H9 (cell line): ENCODE measurements at regions not wholly inside any gene's neighbourhood (a gene's known extent, or its start where the extent isn't known, plus 50 kb on each side); places are given as distances from the start of the nearest gene placed in this dataset.

ENCODE experiments used
- DNase-seq: peaks from one replicate; pipeline ENCODE4 v3.0.0-alpha.2; 2017
- H2AFZ ChIP-seq: one replicate; pipeline ENCODE4 v1.6.1; 2013; ENCODE audit warnings: mild to moderate bottlenecking, low read length, control low read depth, moderate library complexity
- H2AK5ac ChIP-seq: 2 replicates; pipeline ENCODE4 v1.6.1; 2013; ENCODE audit warnings: low read length, control low read depth, mixed read lengths; ENCODE audit not compliant: insufficient read length
- H2BK120ac ChIP-seq: one replicate; pipeline ENCODE4 v1.6.1; 2013; ENCODE audit warnings: low read depth, mild to moderate bottlenecking, low read length, control low read depth, inconsistent platforms; ENCODE audit not compliant: poor library complexity, severe bottlenecking
- H2BK12ac ChIP-seq: 2 replicates; pipeline ENCODE4 v1.6.1; 2013; ENCODE audit warnings: low read length, control low read depth, mixed read lengths, low read depth; ENCODE audit not compliant: insufficient read length
- H2BK15ac ChIP-seq: 2 replicates; pipeline ENCODE4 v1.6.1; 2013; ENCODE audit warnings: low read depth, low read length, control low read depth
- H2BK20ac ChIP-seq: one replicate; pipeline ENCODE4 v1.6.1; 2013; ENCODE audit warnings: low read depth, mild to moderate bottlenecking, low read length, control low read depth, inconsistent platforms; ENCODE audit not compliant: poor library complexity, severe bottlenecking
- H2BK5ac ChIP-seq: 2 replicates; pipeline ENCODE4 v1.6.1; 2013; ENCODE audit warnings: low read length, control low read depth, mixed read lengths; ENCODE audit not compliant: insufficient read length
- H3K14ac ChIP-seq: 2 replicates; pipeline ENCODE4 v1.6.1; 2013; ENCODE audit warnings: low read length, control low read depth; ENCODE audit not compliant: insufficient read depth
- H3K18ac ChIP-seq: 2 replicates; pipeline ENCODE4 v1.6.1; 2013; ENCODE audit warnings: low read depth, mild to moderate bottlenecking, mixed read lengths, low read length, control low read depth; ENCODE audit not compliant: insufficient read length
- H3K23ac ChIP-seq: 2 replicates; pipeline ENCODE4 v1.6.1; 2013; ENCODE audit warnings: low read length, control low read depth, mixed read lengths, low read depth; ENCODE audit not compliant: insufficient read length
- H3K23me2 ChIP-seq: 2 replicates; pipeline ENCODE4 v1.6.1; 2013; ENCODE audit warnings: low read depth, mild to moderate bottlenecking, mixed read lengths, low read length, control low read depth; ENCODE audit not compliant: insufficient read length, poor library complexity, severe bottlenecking
- H3K27ac ChIP-seq: 2 replicates; pipeline ENCODE4 v1.5.1; 2013; ENCODE audit warnings: low read length, control low read depth, mixed read lengths, low read depth; ENCODE audit not compliant: insufficient read length
- H3K27me3 ChIP-seq: 2 replicates; pipeline ENCODE4 v1.6.1; 2013; ENCODE audit warnings: low read length, control low read depth, inconsistent platforms; ENCODE audit not compliant: insufficient read depth
- H3K4ac ChIP-seq: 2 replicates; pipeline ENCODE4 v1.6.1; 2013; ENCODE audit warnings: low read depth, mild to moderate bottlenecking, control low read depth, inconsistent platforms, low read length, moderate library complexity
- H3K4me1 ChIP-seq: 2 replicates; pipeline ENCODE4 v1.6.1; 2013; ENCODE audit warnings: low read length, control low read depth, inconsistent platforms; ENCODE audit not compliant: insufficient read depth
- H3K4me2 ChIP-seq: 2 replicates; pipeline ENCODE4 v1.6.1; 2013; ENCODE audit warnings: low read length, control low read depth, mixed read lengths; ENCODE audit not compliant: insufficient read length, insufficient read depth
- H3K56ac ChIP-seq: 2 replicates; pipeline ENCODE4 v1.6.1; 2013; ENCODE audit warnings: low read depth, mild to moderate bottlenecking, mixed read lengths, low read length, control low read depth; ENCODE audit not compliant: insufficient read length
- H3K79me1 ChIP-seq: 2 replicates; pipeline ENCODE4 v1.6.1; 2013; ENCODE audit warnings: low read depth, mild to moderate bottlenecking, moderate library complexity, low read length, control low read depth, inconsistent platforms; ENCODE audit not compliant: insufficient read depth, poor library complexity, severe bottlenecking
- H3K79me2 ChIP-seq: 2 replicates; pipeline ENCODE4 v1.6.1; 2013; ENCODE audit warnings: low read length, control low read depth, inconsistent platforms; ENCODE audit not compliant: insufficient read depth
- H3K9ac ChIP-seq: 2 replicates; pipeline ENCODE4 v1.6.1; 2013; ENCODE audit warnings: low read length, control low read depth, mixed read lengths; ENCODE audit not compliant: insufficient read length; ENCODE audit errors: extremely low read depth
- H3K9me3 ChIP-seq: one replicate; pipeline ENCODE4 v1.6.1; 2013; ENCODE audit warnings: low read depth, low read length, inconsistent platforms; ENCODE audit not compliant: control insufficient read depth
- H3T11ph ChIP-seq: one replicate; pipeline ENCODE4 v1.6.1; 2013; ENCODE audit warnings: mild to moderate bottlenecking, low read length, control low read depth, inconsistent platforms
- H4K20me1 ChIP-seq: one replicate; pipeline ENCODE4 v1.6.1; 2013; ENCODE audit not compliant: control insufficient read depth, insufficient read length, insufficient read depth
- H4K5ac ChIP-seq: 2 replicates; pipeline ENCODE4 v1.6.1; 2013; ENCODE audit warnings: low read depth, mild to moderate bottlenecking, mixed read lengths, low read length, control low read depth; ENCODE audit not compliant: insufficient read length
- H4K8ac ChIP-seq: replicated peaks from 2 replicates; pipeline ENCODE4 v1.6.1; 2013; ENCODE audit warnings: low read length, control low read depth, mixed read lengths, low read depth; ENCODE audit not compliant: insufficient read length
- H4K91ac ChIP-seq: 2 replicates; pipeline ENCODE4 v1.6.1; 2013; ENCODE audit warnings: low read depth, mild to moderate bottlenecking, moderate library complexity, mixed read lengths, low read length, control low read depth; ENCODE audit not compliant: insufficient read length
- H3K27ac Mint-ChIP-seq, 3 experiments: 2 replicates in 2 of 3; 3 replicates in 1 of 3; pipeline ENCODE4 v1.8.0; 2020 to 2021; ENCODE audit warnings: mixed read lengths in 3 of 3, mild to moderate bottlenecking in 1 of 3, moderate library complexity in 1 of 3
- H3K27me3 Mint-ChIP-seq: 2 replicates; pipeline ENCODE4 v1.8.0; 2021; ENCODE audit warnings: low read depth, mild to moderate bottlenecking, moderate library complexity, mixed read lengths
- H3K36me3 Mint-ChIP-seq, 3 experiments: 2 replicates in 2 of 3; 3 replicates in 1 of 3; pipeline ENCODE4 v1.8.0; 2020 to 2021; ENCODE audit warnings: low read depth in 3 of 3, mixed read lengths in 3 of 3; ENCODE audit not compliant: insufficient read depth in 1 of 3
- H3K4me1 Mint-ChIP-seq, 2 experiments: 2 replicates each; pipeline ENCODE4 v1.8.0; 2020; ENCODE audit warnings: mixed read lengths in 2 of 2
- H3K4me3 Mint-ChIP-seq, 2 experiments: 2 replicates in 1 of 2; 3 replicates in 1 of 2; pipeline ENCODE4 v1.8.0; 2020 to 2021; ENCODE audit warnings: mild to moderate bottlenecking in 2 of 2, mixed read lengths in 2 of 2, moderate library complexity in 1 of 2
- H3K9me3 Mint-ChIP-seq, 2 experiments: 2 replicates in 1 of 2; 3 replicates in 1 of 2; pipeline ENCODE4 v1.8.0; 2020; ENCODE audit warnings: mild to moderate bottlenecking in 2 of 2, mixed read lengths in 2 of 2, moderate library complexity in 1 of 2
- WGBS: extraction: QIAGEN DNeasy Blood & Tissue Kit; methylation state at CpG from one replicate; pipeline ENCODE4 v1.1.7; 2013; ENCODE audit warnings: missing lambda C conversion rate, low lambda C conversion rate, mixed read lengths; ENCODE audit not compliant: insufficient read length; ENCODE audit errors: extremely low coverage; 5-methylcytosine and 5-hydroxymethylcytosine counted together
- TF ChIP-seq, protein P1 (sequence below): fragments of 200-600 bp; sonication (generic); conservative IDR thresholded peaks from 3 replicates; pipeline ENCODE4 v1.8.0; 2021; ENCODE audit warnings: antibody characterized with exemption, mild to moderate bottlenecking

DNA sequence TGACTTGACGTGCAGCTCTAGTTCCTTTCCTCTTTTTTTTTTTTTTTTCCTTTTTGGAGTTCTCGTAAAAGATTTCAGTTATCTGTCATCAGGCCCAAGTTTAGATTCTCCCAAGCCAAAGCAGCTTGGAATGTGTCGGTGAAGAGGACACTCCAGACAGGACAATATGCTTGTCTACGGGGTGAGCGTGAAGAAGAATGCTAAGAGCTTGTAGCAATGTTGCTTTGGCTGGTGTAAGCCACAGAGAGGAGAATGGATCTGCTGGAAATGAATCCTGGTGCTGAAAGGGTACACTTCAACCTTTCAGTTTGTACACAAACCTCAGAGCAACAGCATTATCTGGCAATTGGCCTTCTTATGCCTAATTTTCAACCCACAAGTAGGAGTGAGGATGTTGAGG, 92.4 kb downstream of the ISL1 start:
- no peak overlapping the region for H3K4me3 Mint-ChIP-seq
- Histone ChIP-seq H3K79me1 (no peaks in the 10 kb centered on the region), H2BK5ac (no peak overlapping the region), H3K4me1 (no peaks in the 10 kb centered on the region), H3K9me3 (no peaks in the 10 kb centered on the region), H2AK5ac (no peak overlapping the region), H2BK15ac (no peak overlapping the region), H3K27me3 (no peaks in the 10 kb centered on the region), H4K8ac (no peak overlapping the region), H3K14ac (no peak overlapping the region), H3K4ac (no peak overlapping the region), H2BK20ac (no peak overlapping the region), H3T11ph (no peak overlapping the region), H3K23ac (no peak overlapping the region), H3K9ac (no peak overlapping the region), H3K18ac (no peak overlapping the region), H2BK12ac (no peak overlapping the region), H2BK120ac (no peak overlapping the region), H2AFZ (no peak overlapping the region), H4K20me1 (no peaks in the 10 kb centered on the region), H4K91ac (no peak overlapping the region), H3K23me2 (no peaks in the 10 kb centered on the region), H3K79me2 (no peaks in the 10 kb centered on the region), H3K27ac (no peak overlapping the region), H3K4me2 (no peak overlapping the region), H3K56ac (no peak overlapping the region), H4K5ac (no peak overlapping the region)
- no peaks in the 10 kb centered on the region for H3K36me3 Mint-ChIP-seq
- no peaks in the 10 kb centered on the region for H3K9me3 Mint-ChIP-seq
- WGBS: no CpG with 5 or more reads among the region's 5 CpGs
- no peaks in the 10 kb centered on the region; the same call in 1 of the 2 replicates for H3K27me3 Mint-ChIP-seq
- H3K27ac Mint-ChIP-seq: no peak overlapping the region
- no peak for DNase-seq
- TF ChIP-seq, protein P1, sequence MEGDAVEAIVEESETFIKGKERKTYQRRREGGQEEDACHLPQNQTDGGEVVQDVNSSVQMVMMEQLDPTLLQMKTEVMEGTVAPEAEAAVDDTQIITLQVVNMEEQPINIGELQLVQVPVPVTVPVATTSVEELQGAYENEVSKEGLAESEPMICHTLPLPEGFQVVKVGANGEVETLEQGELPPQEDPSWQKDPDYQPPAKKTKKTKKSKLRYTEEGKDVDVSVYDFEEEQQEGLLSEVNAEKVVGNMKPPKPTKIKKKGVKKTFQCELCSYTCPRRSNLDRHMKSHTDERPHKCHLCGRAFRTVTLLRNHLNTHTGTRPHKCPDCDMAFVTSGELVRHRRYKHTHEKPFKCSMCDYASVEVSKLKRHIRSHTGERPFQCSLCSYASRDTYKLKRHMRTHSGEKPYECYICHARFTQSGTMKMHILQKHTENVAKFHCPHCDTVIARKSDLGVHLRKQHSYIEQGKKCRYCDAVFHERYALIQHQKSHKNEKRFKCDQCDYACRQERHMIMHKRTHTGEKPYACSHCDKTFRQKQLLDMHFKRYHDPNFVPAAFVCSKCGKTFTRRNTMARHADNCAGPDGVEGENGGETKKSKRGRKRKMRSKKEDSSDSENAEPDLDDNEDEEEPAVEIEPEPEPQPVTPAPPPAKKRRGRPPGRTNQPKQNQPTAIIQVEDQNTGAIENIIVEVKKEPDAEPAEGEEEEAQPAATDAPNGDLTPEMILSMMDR: no peak
- no peaks in the 10 kb centered on the region for H3K4me1 Mint-ChIP-seq
